ENCODE measurements at regions not wholly inside any gene's neighbourhood (a gene's known extent, or its start where the extent isn't known, plus 50 kb on each side); places are given as distances from the start of the nearest gene placed in this dataset.
A peak's percentile ranks its signal among the peaks of the same experiment; 100 is the strongest.

- H3K4me3 ChIP-seq = no peak overlapping the region
- no peaks in the 10 kb centered on the region for H3K36me3 ChIP-seq
- no peaks in the 10 kb centered on the region for H3K9me3 ChIP-seq
- H3K27me3 ChIP-seq = no peaks in the 10 kb centered on the region
- no peak for DNase-seq
These were observed 478.4 kb downstream of the BCOR start for GRCh38 chrX:39619182-39620009.

- Histone ChIP-seq H3K9me3 (no peaks in the 10 kb centered on the region), H3K36me3 (no peaks in the 10 kb centered on the region), H3K4me3 (no peak overlapping the region), H3K27me3 (no peaks in the 10 kb centered on the region)
- no peak for DNase-seq
These were observed 473.6 kb downstream of the BCOR start for GRCh38 chrX:39624166-39624565.

GRCh38 chrX:39625810-39626209 is 471.9 kb downstream of the BCOR start:
- Histone ChIP-seq H3K27me3 (no peaks in the 10 kb centered on the region), H3K36me3 (no peaks in the 10 kb centered on the region), H3K9me3 (no peaks in the 10 kb centered on the region), H3K4me3 (no peak overlapping the region)
- no peak for DNase-seq

- H3K36me3 ChIP-seq = no peaks in the 10 kb centered on the region
- no peaks in the 10 kb centered on the region for H3K27me3 ChIP-seq
- no peak for DNase-seq
- no peak overlapping the region for H3K4me3 ChIP-seq
- H3K9me3 ChIP-seq = no peaks in the 10 kb centered on the region
These were observed 471.0 kb downstream of the BCOR start for GRCh38 chrX:39626749-39627148.

GRCh38 chrX:39627257-39627656 is 470.5 kb downstream of the BCOR start:
- DNase-seq = no peak
- no peak overlapping the region for H3K4me3 ChIP-seq
- no peaks in the 10 kb centered on the region for H3K36me3 ChIP-seq

GRCh38 chrX:39629001-39629400 is 468.8 kb downstream of the BCOR start:
- H3K4me3 ChIP-seq = no peak overlapping the region
- H3K27me3 ChIP-seq = no peaks in the 10 kb centered on the region
- H3K36me3 ChIP-seq = no peaks in the 10 kb centered on the region
- no peaks in the 10 kb centered on the region for H3K9me3 ChIP-seq
- no peak for DNase-seq

More at GRCh38 chrX:39627257-39627656, 470.5 kb downstream of the BCOR start:
- Histone ChIP-seq H3K27me3 (no peaks in the 10 kb centered on the region), H3K9me3 (no peaks in the 10 kb centered on the region)

GRCh38 chrX:39630344-39630743 is 467.4 kb downstream of the BCOR start:
- DNase-seq = no peak
- Histone ChIP-seq H3K4me3 (no peak overlapping the region), H3K27me3 (no peaks in the 10 kb centered on the region), H3K36me3 (no peaks in the 10 kb centered on the region), H3K9me3 (no peaks in the 10 kb centered on the region)

GRCh38 chrX:39631276-39632229 is 466.2 kb downstream of the BCOR start:
- Histone ChIP-seq H3K4me3 (no peak overlapping the region), H3K27me3 (no peaks in the 10 kb centered on the region), H3K36me3 (no peaks in the 10 kb centered on the region), H3K9me3 (no peaks in the 10 kb centered on the region)
- no peak for DNase-seq

GRCh38 chrX:39633293-39633692 is 464.5 kb downstream of the BCOR start:
- Histone ChIP-seq H3K27me3 (no peaks in the 10 kb centered on the region), H3K36me3 (no peaks in the 10 kb centered on the region), H3K9me3 (no peaks in the 10 kb centered on the region), H3K4me3 (no peak overlapping the region)
- no peak for DNase-seq

GRCh38 chrX:39636481-39636880 is 461.3 kb downstream of the BCOR start:
- H3K36me3 ChIP-seq = no peaks in the 10 kb centered on the region
- H3K9me3 ChIP-seq = no peaks in the 10 kb centered on the region
- H3K27me3 ChIP-seq = no peaks in the 10 kb centered on the region
- no peak for DNase-seq
- H3K4me3 ChIP-seq = no peak overlapping the region

- DNase-seq = no peak
- H3K9me3 ChIP-seq = no peaks in the 10 kb centered on the region
These were observed 459.2 kb downstream of the BCOR start for GRCh38 chrX:39638526-39638925.

GRCh38 chrX:39639871-39640270 is 457.9 kb downstream of the BCOR start:
- no peak overlapping the region for H3K4me3 ChIP-seq
- H3K9me3 ChIP-seq = no peaks in the 10 kb centered on the region
- DNase-seq = peak; percentile 2
- no peaks in the 10 kb centered on the region for H3K27me3 ChIP-seq
- H3K36me3 ChIP-seq = no peaks in the 10 kb centered on the region

More at GRCh38 chrX:39638526-39638925, 459.2 kb downstream of the BCOR start:
- H3K36me3 ChIP-seq = no peaks in the 10 kb centered on the region
- no peaks in the 10 kb centered on the region for H3K27me3 ChIP-seq
- H3K4me3 ChIP-seq = no peak overlapping the region

- DNase-seq = no peak
- Histone ChIP-seq H3K9me3 (no peaks in the 10 kb centered on the region), H3K36me3 (no peaks in the 10 kb centered on the region), H3K27me3 (no peaks in the 10 kb centered on the region), H3K4me3 (no peak overlapping the region)
These were observed 456.9 kb downstream of the BCOR start for GRCh38 chrX:39640866-39641265.

- no peaks in the 10 kb centered on the region for H3K27me3 ChIP-seq
- H3K9me3 ChIP-seq = no peaks in the 10 kb centered on the region
- no peak overlapping the region for H3K4me3 ChIP-seq
- no peaks in the 10 kb centered on the region for H3K36me3 ChIP-seq
- no peak for DNase-seq
These were observed 455.7 kb downstream of the BCOR start for GRCh38 chrX:39642071-39642470.

GRCh38 chrX:39643550-39643949 is 454.2 kb downstream of the BCOR start:
- Histone ChIP-seq H3K36me3 (no peaks in the 10 kb centered on the region), H3K9me3 (no peaks in the 10 kb centered on the region), H3K27me3 (no peaks in the 10 kb centered on the region), H3K4me3 (no peak overlapping the region)
- no peak for DNase-seq

- Histone ChIP-seq H3K36me3 (no peaks in the 10 kb centered on the region), H3K4me3 (no peak overlapping the region), H3K27me3 (no peaks in the 10 kb centered on the region), H3K9me3 (no peaks in the 10 kb centered on the region)
- DNase-seq = peak; percentile 65
These were observed 452.4 kb downstream of the BCOR start for GRCh38 chrX:39645178-39645895.
